Esophagus muscularis mucosa (tissue), 4 donors: ENCODE measurements at regions not wholly inside any gene's neighbourhood (a gene's known extent, or its start where the extent isn't known, plus 50 kb on each side); places are given as distances from the start of the nearest gene placed in this dataset.

Experiments used
- DNase-seq: peaks from one replicate; pipeline ENCODE4 v3.0.0-alpha.2; 2017; ENCODE audit errors: extremely low spot score
- H3K27ac ChIP-seq, 4 donors: fragments of 200-600 bp; sonication (generic); replicated peaks in 1 of 4; 1 replicate in 3 of 4; 2 replicates in 1 of 4; pipeline ENCODE4 v1.5.1; 2016 to 2019; ENCODE audit warnings: mild to moderate bottlenecking in 1 of 4
- H3K27me3 ChIP-seq, 4 donors: fragments of 200-600 bp; sonication (generic); one replicate each; pipeline versions ENCODE4 v1.5.1 to v1.6.0; 2016 to 2019
- H3K36me3 ChIP-seq, 4 donors: fragments of 200-600 bp; sonication (generic); one replicate each; pipeline ENCODE4 v1.5.1; 2016 to 2019
- H3K4me1 ChIP-seq, 4 donors: fragments of 200-600 bp; sonication (generic); one replicate each; pipeline ENCODE4 v1.5.1; 2016 to 2019
- H3K4me3 ChIP-seq, 4 donors: fragments of 200-600 bp; sonication (generic); 1 replicate in 2 of 4; 2 replicates in 2 of 4; pipeline ENCODE4 v1.5.1; 2016 to 2019; ENCODE audit warnings: mild to moderate bottlenecking in 4 of 4, moderate library complexity in 1 of 4
- H3K9me3 ChIP-seq, 4 donors: fragments of 200-600 bp; sonication (generic); 1 replicate in 3 of 4; 2 replicates in 1 of 4; pipeline ENCODE4 v1.5.1; 2016 to 2019
- CTCF ChIP-seq, 3 experiments: fragments of 200-600 bp in 2 of 3; fragments of 450-650 bp in 1 of 3; sonication (generic) in 2 of 3; IDR thresholded peaks; one replicate each; pipeline ENCODE4 v1.5.1; 2017 to 2019; ENCODE audit warnings: antibody characterized with exemption in 3 of 3, mild to moderate bottlenecking in 2 of 3, moderate library complexity in 1 of 3
- EP300 ChIP-seq: sonication (generic); formaldehyde crosslinking; IDR thresholded peaks from one replicate; pipeline ENCODE4 v1.6.1; 2017; ENCODE audit warnings: antibody characterized with exemption
- POLR2A ChIP-seq: fragments of 450-650 bp; IDR thresholded peaks from one replicate; pipeline ENCODE4 v1.6.1; 2017; ENCODE audit warnings: antibody characterized with exemption, moderate library complexity, mild to moderate bottlenecking, low read depth
- POLR2AphosphoS5 ChIP-seq, 2 donors: sonication (generic); formaldehyde crosslinking; IDR thresholded peaks; one replicate each; pipeline ENCODE4 v1.6.1; 2017; ENCODE audit warnings: antibody characterized with exemption in 2 of 2
- WGBS: methylation state at CpG from one replicate; pipeline ENCODE4 v1.1.5; 2018; 5-methylcytosine and 5-hydroxymethylcytosine counted together
- intact Hi-C: fragments of 100-400 bp; cut with DNase I; formaldehyde crosslinking; loops from one replicate; pipeline ENCODE4 v1.15.1; 2023

GRCh38 chr14:53461858-53462257 is 308.7 kb upstream of the DDHD1 start:
- Histone ChIP-seq H3K9me3 (no peaks in the 10 kb centered on the region), H3K27me3 (no peaks in the 10 kb centered on the region), H3K4me1 (peaks cover 0 to 28% (median 14%) of the 10 kb centered on the region in 4 donors), H3K27ac (no peak overlapping the region), H3K4me3 (no peak overlapping the region), H3K36me3 (no peaks in the 10 kb centered on the region)
- intact Hi-C loops: no loop called here
- 50% methylated on average over 6 of the region's 6 CpGs for WGBS
- DNase-seq: no peak
- TF ChIP-seq POLR2A (no peak), CTCF (IDR thresholded peaks at IDR 0.05) (no peak), EP300 (no peak), POLR2AphosphoS5 (IDR thresholded peaks at IDR 0.05) (no peak)

GRCh38 chr14:53460544-53460943 is 307.4 kb upstream of the DDHD1 start:
- no peaks in the 10 kb centered on the region for H3K27me3 ChIP-seq
- no peaks in the 10 kb centered on the region for H3K9me3 ChIP-seq
- no peak overlapping the region for H3K27ac ChIP-seq
- no peak for TF ChIP-seq EP300
- no peak for TF ChIP-seq POLR2AphosphoS5 (IDR thresholded peaks at IDR 0.05)
- TF ChIP-seq CTCF (IDR thresholded peaks at IDR 0.05): no peak
- no peak for TF ChIP-seq POLR2A
- WGBS: 95% methylated on average over 1 of the region's 1 CpG
- no peak for DNase-seq
- intact Hi-C loops: no loop called here
- peaks cover 0 to 28% (median 14%) of the 10 kb centered on the region in 4 donors for H3K4me1 ChIP-seq
- no peak overlapping the region for H3K4me3 ChIP-seq
- H3K36me3 ChIP-seq: no peaks in the 10 kb centered on the region

- Histone ChIP-seq H3K4me3 (no peak overlapping the region), H3K27ac (no peak overlapping the region), H3K9me3 (no peaks in the 10 kb centered on the region), H3K36me3 (no peaks in the 10 kb centered on the region), H3K4me1 (peaks cover 0 to 28% (median 14%) of the 10 kb centered on the region in 4 donors), H3K27me3 (no peaks in the 10 kb centered on the region)
- DNase-seq: no peak
- TF ChIP-seq EP300 (no peak), POLR2AphosphoS5 (IDR thresholded peaks at IDR 0.05) (no peak), CTCF (IDR thresholded peaks at IDR 0.05) (no peak), POLR2A (no peak)
- intact Hi-C loops: no loop called here
- 26% methylated on average over 2 of the region's 2 CpGs for WGBS
These were observed 305.3 kb upstream of the DDHD1 start for GRCh38 chr14:53458368-53458814.

- H3K4me1 ChIP-seq: peaks cover 0 to 25% (median 13%) of the 10 kb centered on the region in 4 donors
- intact Hi-C loops: no loop called here
- WGBS: 96% methylated on average over 1 of the region's 1 CpG
- no peaks in the 10 kb centered on the region for H3K27me3 ChIP-seq
- no peaks in the 10 kb centered on the region for H3K9me3 ChIP-seq
- H3K36me3 ChIP-seq: no peaks in the 10 kb centered on the region
- no peak for DNase-seq
- TF ChIP-seq EP300: no peak
- TF ChIP-seq POLR2A: no peak
- TF ChIP-seq POLR2AphosphoS5 (IDR thresholded peaks at IDR 0.05): no peak
- no peak for TF ChIP-seq CTCF (IDR thresholded peaks at IDR 0.05)
- H3K27ac ChIP-seq: no peak overlapping the region
- H3K4me3 ChIP-seq: no peak overlapping the region
These were observed 303.8 kb upstream of the DDHD1 start for GRCh38 chr14:53456931-53457330.

- Histone ChIP-seq H3K27ac (no peak overlapping the region), H3K4me3 (no peak overlapping the region), H3K27me3 (no peaks in the 10 kb centered on the region), H3K4me1 (peaks cover 0 to 3% (median 0%) of the 10 kb centered on the region in 4 donors), H3K9me3 (no peaks in the 10 kb centered on the region), H3K36me3 (no peaks in the 10 kb centered on the region)
- TF ChIP-seq POLR2AphosphoS5 (IDR thresholded peaks at IDR 0.05): no peak
- TF ChIP-seq CTCF (IDR thresholded peaks at IDR 0.05): no peak
- no peak for TF ChIP-seq EP300
- TF ChIP-seq POLR2A: no peak
- intact Hi-C loops: no loop called here
- DNase-seq: no peak
- 95% methylated on average over 4 of the region's 4 CpGs for WGBS
These were observed 299.0 kb upstream of the DDHD1 start for GRCh38 chr14:53452005-53452673.
